SK-N-SH (cell line): ENCODE measurements at regions not wholly inside any gene's neighbourhood (a gene's known extent, or its start where the extent isn't known, plus 50 kb on each side); places are given as distances from the start of the nearest gene placed in this dataset.

Experiments
- CTCF ChIA-PET: fragments of 300-600, 350-600 bp; formaldehyde crosslinking; extraction: SDS; loops from one replicate; lab custom pipeline; 2021; lab: Yijun Ruan, JAX
- POLR2A ChIA-PET: fragments of 350-600 bp; sonication (Branson Sonifier 250); formaldehyde crosslinking; extraction: SDS; loops from one replicate; lab custom pipeline; 2020; ENCODE audit warnings: antibody characterized with exemption, inconsistent platforms; lab: Yijun Ruan, JAX
- DNase-seq: peaks from one replicate; pipeline ENCODE4 v3.0.0; 2012
- H2AFZ ChIP-seq: fragments of 200-600 bp; sonication (generic); 2 replicates; pipeline ENCODE4 v1.8.1; 2016; ENCODE audit warnings: antibody characterized with exemption, mild to moderate bottlenecking, low read depth
- H3F3A ChIP-seq: fragments of 200-600 bp; sonication (generic); replicated peaks from 2 replicates; pipeline ENCODE3; 2016; ENCODE audit warnings: antibody characterized with exemption, mild to moderate bottlenecking; ENCODE audit not compliant: insufficient read depth
- H3K27ac ChIP-seq, 2 experiments: fragments of 200-500 bp in 1 of 2; fragments of 200-600 bp in 1 of 2; sonication (Bioruptor generic) in 1 of 2; sonication (generic), shearing (Covaris generic) in 1 of 2; 2 replicates each; pipeline versions ENCODE4 v1.5.1 to v1.6.1; 2014 to 2016; ENCODE audit warnings: low read depth in 2 of 2, inconsistent platforms in 1 of 2, low read length in 1 of 2, mild to moderate bottlenecking in 1 of 2, mixed read lengths in 1 of 2
- H3K27me3 ChIP-seq: fragments of 200-600 bp; sonication (generic), shearing (Covaris generic); 2 replicates; pipeline ENCODE4 v1.6.1; 2016; ENCODE audit warnings: mixed run types; ENCODE audit not compliant: insufficient read depth
- H3K36me3 ChIP-seq, 2 experiments: fragments of 200-500 bp in 1 of 2; fragments of 200-600 bp in 1 of 2; sonication (Bioruptor generic) in 1 of 2; sonication (generic) in 1 of 2; replicated peaks in 1 of 2; 2 replicates each; pipeline versions ENCODE3 to v1.5.1; 2014 to 2016; ENCODE audit warnings: low read length in 1 of 2, mild to moderate bottlenecking in 1 of 2; ENCODE audit not compliant: insufficient read depth in 2 of 2, control insufficient read depth in 1 of 2
- H3K4me1 ChIP-seq, 2 experiments: fragments of 200-500 bp in 1 of 2; fragments of 200-600 bp in 1 of 2; sonication (Bioruptor generic) in 1 of 2; sonication (generic), shearing (Covaris generic) in 1 of 2; 2 replicates each; pipeline versions ENCODE4 v1.5.1 to v1.6.1; 2014 to 2016; ENCODE audit warnings: low read depth in 1 of 2, low read length in 1 of 2, mixed run types in 1 of 2; ENCODE audit not compliant: insufficient read depth in 2 of 2, control insufficient read depth in 1 of 2
- H3K4me2 ChIP-seq: fragments of 200-600 bp; sonication (generic), shearing (Covaris generic); 2 replicates; pipeline ENCODE4 v1.6.1; 2017; ENCODE audit warnings: mixed run types
- H3K4me3 ChIP-seq, 2 experiments: fragments of 200-500 bp in 1 of 2; fragments of 200-600 bp in 1 of 2; sonication (Bioruptor generic) in 1 of 2; sonication (generic), shearing (Covaris generic) in 1 of 2; 2 replicates each; pipeline versions ENCODE4 v1.5.1 to v1.8.1; 2014 to 2016; ENCODE audit warnings: low read depth in 2 of 2, inconsistent platforms in 1 of 2, low read length in 1 of 2, mild to moderate bottlenecking in 1 of 2, mixed read lengths in 1 of 2, moderate library complexity in 1 of 2
- H3K79me2 ChIP-seq: fragments of 200-600 bp; sonication (generic); 2 replicates; pipeline ENCODE4 v1.8.1; 2017; ENCODE audit warnings: mild to moderate bottlenecking; ENCODE audit not compliant: insufficient read depth
- H3K9ac ChIP-seq: fragments of 200-600 bp; sonication (generic); 2 replicates; pipeline ENCODE4 v1.6.1; 2017; ENCODE audit warnings: mixed run types
- H3K9me2 ChIP-seq: fragments of 200-600 bp; sonication (generic); 2 replicates; pipeline ENCODE4 v1.6.1; 2017; ENCODE audit warnings: mixed run types
- H3K9me3 ChIP-seq: fragments of 200-600 bp; sonication (generic); 2 replicates; pipeline ENCODE4 v1.6.1; 2017; ENCODE audit warnings: mixed run types, mild to moderate bottlenecking, moderate library complexity
- H4K20me1 ChIP-seq: fragments of 200-600 bp; sonication (generic); 2 replicates; pipeline ENCODE4 v1.6.1; 2017; ENCODE audit warnings: mild to moderate bottlenecking, mixed run types; ENCODE audit not compliant: insufficient read depth
- EZH2phosphoT487 ChIP-seq: fragments of 200-600 bp; sonication (generic); IDR thresholded peaks from 2 replicates; pipeline ENCODE4 v1.6.1; 2017; ENCODE audit warnings: low read depth, mixed run types, mild to moderate bottlenecking, antibody characterized with exemption, moderate library complexity, borderline replicate concordance
- FOXJ3 ChIP-seq: sonication (generic); formaldehyde crosslinking; IDR thresholded peaks from 2 replicates; pipeline ENCODE4 v1.5.1; 2020; ENCODE audit warnings: mild to moderate bottlenecking, missing genetic modification reagents
- GABPA ChIP-seq: IDR thresholded peaks from 2 replicates; pipeline ENCODE4 v1.4.0; 2012; ENCODE audit warnings: low read depth, mild to moderate bottlenecking
- GATA2 ChIP-seq: sonication (generic); formaldehyde crosslinking; IDR thresholded peaks from 2 replicates; pipeline ENCODE4 v1.5.0; 2020; ENCODE audit warnings: mild to moderate bottlenecking, missing genetic modification reagents
- MAX ChIP-seq: IDR thresholded peaks from 2 replicates; pipeline ENCODE4 v1.4.0; 2012; ENCODE audit warnings: low read depth
- MEF2A ChIP-seq: IDR thresholded peaks from 2 replicates; pipeline ENCODE4 v1.4.0; 2012; ENCODE audit warnings: low read depth, borderline replicate concordance
- MXI1 ChIP-seq: IDR thresholded peaks from 2 replicates; pipeline ENCODE4 v1.6.1; 2012; ENCODE audit warnings: mild to moderate bottlenecking, low read depth, low read length, improper control_type of control experiment
- PBX3 ChIP-seq: IDR thresholded peaks from 2 replicates; pipeline ENCODE4; 2012
- POLR2AphosphoS5 ChIP-seq: IDR thresholded peaks from 2 replicates; pipeline ENCODE4 v1.6.1; 2012; ENCODE audit warnings: low read depth, low read length
- RXRA ChIP-seq: IDR thresholded peaks from 2 replicates; pipeline ENCODE4 v1.4.0; 2012; ENCODE audit warnings: low read depth, mild to moderate bottlenecking, borderline replicate concordance
- SIN3A ChIP-seq: IDR thresholded peaks from 2 replicates; pipeline ENCODE4 v1.6.1; 2012; ENCODE audit warnings: low read depth, mild to moderate bottlenecking, low read length, moderate library complexity, borderline replicate concordance
- TAF1 ChIP-seq: IDR thresholded peaks from 2 replicates; pipeline ENCODE4 v1.6.1; 2012; ENCODE audit warnings: low read depth, mild to moderate bottlenecking, low read length, moderate library complexity, borderline replicate concordance
- USF1 ChIP-seq: IDR thresholded peaks from 2 replicates; pipeline ENCODE4 v1.4.0; 2012; ENCODE audit warnings: low read depth, borderline replicate concordance
- WGBS: methylation state at CpG from one replicate; pipeline ENCODE4 v1.1.6; 2017; ENCODE audit warnings: low lambda C conversion rate; 5-methylcytosine and 5-hydroxymethylcytosine counted together
- small RNA-seq, 7 experiments: library from RNA; depleted of rRNA; stranded (forward); fragments of <200 nt; gene quantifications; one replicate each; pipeline ENCODE3, GENCODE V24; 2012

GRCh38 chr13:57087006-57087405 lies 53.7 kb upstream of the PRR20A start:
- no peak for DNase-seq
- H3K4me3 ChIP-seq, result no peak overlapping the region
- no peaks in the 10 kb centered on the region for H3F3A ChIP-seq
- POLR2A ChIA-PET, result no interaction called here
- CTCF ChIA-PET, result no interaction called here
- no peaks in the 10 kb centered on the region for H3K27me3 ChIP-seq
- H3K4me1 ChIP-seq, result no peaks in the 10 kb centered on the region
- H2AFZ ChIP-seq, result no peak overlapping the region
- H3K79me2 ChIP-seq, result no peaks in the 10 kb centered on the region
- H3K27ac ChIP-seq, result no peak overlapping the region
- H4K20me1 ChIP-seq, result no peaks in the 10 kb centered on the region
- H3K9ac ChIP-seq, result no peak overlapping the region
- no peaks in the 10 kb centered on the region for H3K36me3 ChIP-seq
- TF ChIP-seq GATA2 (CRISPR knock-in tag), result no peak
- TF ChIP-seq POLR2AphosphoS5, result no peak
- no peak for TF ChIP-seq PBX3
- TF ChIP-seq MEF2A, result no peak
- no peak for TF ChIP-seq MAX
- no peak for TF ChIP-seq TAF1
- no peak for TF ChIP-seq FOXJ3 (CRISPR knock-in tag)
- no peak for TF ChIP-seq EZH2phosphoT487
- TF ChIP-seq SIN3A, result no peak
- TF ChIP-seq USF1, result no peak
- TF ChIP-seq GABPA, result no peak
- no peak for TF ChIP-seq MXI1
- TF ChIP-seq RXRA, result no peak
- WGBS, result 6% methylated on average over 2 of the region's 2 CpGs
- no peaks in the 10 kb centered on the region for H3K9me3 ChIP-seq
- H3K9me2 ChIP-seq, result no peaks in the 10 kb centered on the region
- no peak overlapping the region for H3K4me2 ChIP-seq

Small RNAs in the stretch of these regions (small RNA-seq; reads per million reads assigned to genes)
- gene MIR5007 (0 reads per million in 7 experiments), gene RF02271 (0 reads per million in 7 experiments)
